ENCODE measurements at regions not wholly inside any gene's neighbourhood (a gene's known extent, or its start where the extent isn't known, plus 50 kb on each side); places are given as distances from the start of the nearest gene placed in this dataset.
"Not testable (repeated sequence)": the region's sequence is repeated elsewhere in the genome, so short reads cannot be mapped to it uniquely, and the experiment has no call there.

GRCh38 chr5:72702881-72703434 lies 113.5 kb upstream of the TNPO1 start:
- H3K27ac Mint-ChIP-seq: no peak overlapping the region
- H3K4me3 Mint-ChIP-seq: no peak overlapping the region
- no peaks in the 10 kb centered on the region for H3K4me1 Mint-ChIP-seq
- H3K27me3 Mint-ChIP-seq: peaks cover 11% of the 10 kb centered on the region
- ATAC-seq (no peak), DNase-seq (no peak)
- no peaks in the 10 kb centered on the region for H3K9me3 Mint-ChIP-seq

GRCh38 chr5:72702105-72702504 lies 114.4 kb upstream of the TNPO1 start:
- not testable (repeated sequence) for H3K9me3 Mint-ChIP-seq, DNase-seq, ATAC-seq, H3K4me3 Mint-ChIP-seq, H3K4me1 Mint-ChIP-seq, H3K27ac Mint-ChIP-seq
- H3K27me3 Mint-ChIP-seq: peaks cover 11% of the 10 kb centered on the region

GRCh38 chr5:72698481-72698880 lies 118.0 kb upstream of the TNPO1 start:
- no peaks in the 10 kb centered on the region for H3K4me1 Mint-ChIP-seq
- H3K27ac Mint-ChIP-seq: no peak overlapping the region
- H3K4me3 Mint-ChIP-seq: no peak overlapping the region
- peaks cover 12% of the 10 kb centered on the region for H3K27me3 Mint-ChIP-seq
- no peak for ATAC-seq
- H3K9me3 Mint-ChIP-seq: no peaks in the 10 kb centered on the region
- no peak for DNase-seq

GRCh38 chr5:72697622-72698021 lies 118.8 kb upstream of the TNPO1 start:
- Mint-ChIP-seq H3K27ac (peak overlapping the region in 1 of 2 donors; percentile 27), H3K27me3 (peaks cover 19% of the 10 kb centered on the region), H3K4me3 (no peak overlapping the region), H3K9me3 (no peaks in the 10 kb centered on the region), H3K4me1 (no peaks in the 10 kb centered on the region)
- no peak for ATAC-seq
- DNase-seq: no peak

GRCh38 chr5:72695659-72696058 lies 120.8 kb upstream of the TNPO1 start:
- H3K4me1 Mint-ChIP-seq: no peaks in the 10 kb centered on the region
- H3K27me3 Mint-ChIP-seq: peaks cover 37% of the 10 kb centered on the region
- H3K9me3 Mint-ChIP-seq: no peaks in the 10 kb centered on the region
- no peak overlapping the region for H3K4me3 Mint-ChIP-seq
- DNase-seq: no peak
- H3K27ac Mint-ChIP-seq: no peak overlapping the region
- no peak for ATAC-seq

- H3K27ac Mint-ChIP-seq: no peak overlapping the region
- H3K4me3 Mint-ChIP-seq: no peak overlapping the region
- H3K9me3 Mint-ChIP-seq: no peaks in the 10 kb centered on the region
- peaks cover 41% of the 10 kb centered on the region for H3K27me3 Mint-ChIP-seq
- ATAC-seq (no peak), DNase-seq (no peak)
- H3K4me1 Mint-ChIP-seq: no peaks in the 10 kb centered on the region
These were observed 121.6 kb upstream of the TNPO1 start for GRCh38 chr5:72694856-72695255.

GRCh38 chr5:72693546-72694205 lies 122.8 kb upstream of the TNPO1 start:
- H3K27ac Mint-ChIP-seq: no peak overlapping the region
- H3K4me3 Mint-ChIP-seq: no peak overlapping the region
- ATAC-seq: no peak
- H3K9me3 Mint-ChIP-seq: no peaks in the 10 kb centered on the region
- peaks cover 41% of the 10 kb centered on the region for H3K27me3 Mint-ChIP-seq
- DNase-seq: no peak
- H3K4me1 Mint-ChIP-seq: no peaks in the 10 kb centered on the region

GRCh38 chr5:72692651-72693442 lies 123.6 kb upstream of the TNPO1 start:
- no peak for DNase-seq
- H3K4me3 Mint-ChIP-seq: no peak overlapping the region
- H3K4me1 Mint-ChIP-seq: no peaks in the 10 kb centered on the region
- no peak overlapping the region for H3K27ac Mint-ChIP-seq
- ATAC-seq: no peak
- H3K9me3 Mint-ChIP-seq: no peaks in the 10 kb centered on the region
- H3K27me3 Mint-ChIP-seq: peaks cover 41% of the 10 kb centered on the region

- no peak overlapping the region for H3K4me3 Mint-ChIP-seq
- H3K27ac Mint-ChIP-seq: no peak overlapping the region
- H3K4me1 Mint-ChIP-seq: no peaks in the 10 kb centered on the region
- H3K9me3 Mint-ChIP-seq: no peaks in the 10 kb centered on the region
- no peak for DNase-seq
- peaks cover 41% of the 10 kb centered on the region for H3K27me3 Mint-ChIP-seq
- no peak for ATAC-seq
These were observed 124.2 kb upstream of the TNPO1 start for GRCh38 chr5:72692231-72692637.

GRCh38 chr5:72691751-72692150 lies 124.7 kb upstream of the TNPO1 start:
- no peaks in the 10 kb centered on the region for H3K4me1 Mint-ChIP-seq
- no peaks in the 10 kb centered on the region for H3K9me3 Mint-ChIP-seq
- H3K4me3 Mint-ChIP-seq: no peak overlapping the region
- H3K27me3 Mint-ChIP-seq: peaks cover 41% of the 10 kb centered on the region
- no peak overlapping the region for H3K27ac Mint-ChIP-seq
- ATAC-seq: no peak
- no peak for DNase-seq

- Mint-ChIP-seq H3K4me3 (no peak overlapping the region), H3K9me3 (no peaks in the 10 kb centered on the region), H3K27me3 (peaks cover 41% of the 10 kb centered on the region), H3K27ac (no peak overlapping the region), H3K4me1 (no peaks in the 10 kb centered on the region)
- ATAC-seq (no peak), DNase-seq (no peak)
These were observed 127.5 kb upstream of the TNPO1 start for GRCh38 chr5:72688916-72689315.

- Mint-ChIP-seq H3K4me3 (no peak overlapping the region), H3K27ac (no peak overlapping the region), H3K4me1 (no peaks in the 10 kb centered on the region), H3K27me3 (peaks cover 46% of the 10 kb centered on the region), H3K9me3 (no peaks in the 10 kb centered on the region)
- ATAC-seq (no peak), DNase-seq (no peak)
These were observed 129.2 kb upstream of the TNPO1 start for GRCh38 chr5:72687288-72687687.

GRCh38 chr5:72682561-72682960 lies 133.9 kb upstream of the TNPO1 start:
- H3K27ac Mint-ChIP-seq: no peak overlapping the region
- no peak overlapping the region for H3K4me3 Mint-ChIP-seq
- H3K9me3 Mint-ChIP-seq: peaks cover 6 to 13% of the 10 kb centered on the region in 2 donors
- DNase-seq (no peak), ATAC-seq (no peak)
- peaks cover 64% of the 10 kb centered on the region for H3K27me3 Mint-ChIP-seq
- H3K4me1 Mint-ChIP-seq: no peaks in the 10 kb centered on the region

GRCh38 chr5:72681781-72682180 lies 134.7 kb upstream of the TNPO1 start:
- ATAC-seq: no peak
- DNase-seq: no peak
- H3K9me3 Mint-ChIP-seq: peaks cover 6 to 13% of the 10 kb centered on the region in 2 donors
- no peak overlapping the region for H3K4me3 Mint-ChIP-seq
- H3K4me1 Mint-ChIP-seq: no peaks in the 10 kb centered on the region
- H3K27me3 Mint-ChIP-seq: peaks cover 64% of the 10 kb centered on the region
- H3K27ac Mint-ChIP-seq: no peak overlapping the region

GRCh38 chr5:72677447-72677846 lies 139.0 kb upstream of the TNPO1 start:
- peaks cover 39% of the 10 kb centered on the region for H3K27me3 Mint-ChIP-seq
- H3K9me3 Mint-ChIP-seq: peaks cover 6 to 26% of the 10 kb centered on the region in 2 donors
- H3K27ac Mint-ChIP-seq: no peak overlapping the region
- no peaks in the 10 kb centered on the region for H3K4me1 Mint-ChIP-seq
- H3K4me3 Mint-ChIP-seq: no peak overlapping the region
- DNase-seq: no peak
- no peak for ATAC-seq

- not testable (repeated sequence) for H3K4me3 Mint-ChIP-seq, H3K27ac Mint-ChIP-seq, DNase-seq, ATAC-seq, H3K4me1 Mint-ChIP-seq
- peaks cover 34% of the 10 kb centered on the region for H3K27me3 Mint-ChIP-seq
- peaks cover 6 to 24% of the 10 kb centered on the region in 2 donors for H3K9me3 Mint-ChIP-seq
These were observed 139.6 kb upstream of the TNPO1 start for GRCh38 chr5:72676831-72677230.

Data from stimulated activated naive CD8-positive, alpha-beta T cell treated with anti-CD3 and anti-CD28 coated beads, Interleukin-15, amount 100 ng/mL, for 72 hours (primary cell).